Liver (tissue), 8 donors: ENCODE measurements at regions not wholly inside any gene's neighbourhood (a gene's known extent, or its start where the extent isn't known, plus 50 kb on each side); places are given as distances from the start of the nearest gene placed in this dataset.

Source experiments
- DNase-seq: peaks from one replicate; pipeline ENCODE4 v3.0.0-alpha.2; 2017; ENCODE audit warnings: low spot score
- H3K27ac ChIP-seq, 2 donors: one replicate each; pipeline ENCODE4 v1.7.0; 2013; ENCODE audit warnings: inconsistent platforms in 2 of 2, low read length in 2 of 2, control low read depth in 1 of 2, low read depth in 1 of 2, mild to moderate bottlenecking in 1 of 2
- H3K27me3 ChIP-seq, 4 donors: one replicate each; pipeline versions ENCODE4 v1.6.1 to v1.7.0; 2013; ENCODE audit warnings: low read length in 3 of 4, inconsistent platforms in 1 of 4, mild to moderate bottlenecking in 1 of 4, moderate library complexity in 1 of 4; ENCODE audit not compliant: control insufficient read depth in 4 of 4, insufficient read depth in 4 of 4
- H3K36me3 ChIP-seq, 4 donors: one replicate each; pipeline versions ENCODE4 v1.6.1 to v1.7.0; 2013; ENCODE audit warnings: low read length in 3 of 4, mild to moderate bottlenecking in 3 of 4, low read depth in 1 of 4, moderate library complexity in 1 of 4; ENCODE audit not compliant: control insufficient read depth in 4 of 4, insufficient read depth in 3 of 4
- H3K4me1 ChIP-seq, 4 donors: one replicate each; pipeline versions ENCODE4 v1.6.1 to v1.7.0; 2013; ENCODE audit warnings: low read length in 3 of 4, mild to moderate bottlenecking in 3 of 4, moderate library complexity in 1 of 4; ENCODE audit not compliant: control insufficient read depth in 4 of 4, insufficient read depth in 4 of 4
- H3K4me3 ChIP-seq, 3 donors: one replicate each; pipeline versions ENCODE4 v1.6.1 to v1.7.0; 2013; ENCODE audit warnings: low read length in 3 of 3, control low read depth in 1 of 3, low read depth in 1 of 3, mild to moderate bottlenecking in 1 of 3
- H3K9ac ChIP-seq, 2 donors: one replicate each; pipeline ENCODE4 v1.7.0; 2013; ENCODE audit warnings: low read length in 2 of 2, mild to moderate bottlenecking in 2 of 2, moderate library complexity in 2 of 2, control low read depth in 1 of 2, low read depth in 1 of 2
- H3K9me3 ChIP-seq, 4 donors: one replicate each; pipeline versions ENCODE4 v1.6.1 to v1.7.0; 2013; ENCODE audit warnings: low read length in 3 of 4; ENCODE audit not compliant: control insufficient read depth in 4 of 4
- EGR1 ChIP-seq, 2 donors: IDR thresholded peaks; 2 replicates each; pipeline ENCODE4 v1.6.1; 2016 to 2018; ENCODE audit warnings: antibody characterized with exemption in 2 of 2, low read depth in 2 of 2
- FOXA2 ChIP-seq: IDR thresholded peaks from 2 replicates; pipeline ENCODE4 v1.6.1; 2016; ENCODE audit warnings: antibody characterized with exemption
- GABPA ChIP-seq, 2 donors: IDR thresholded peaks in 1 of 2; conservative IDR thresholded peaks in 1 of 2; 2 replicates each; pipeline ENCODE4 v1.6.1; 2016; ENCODE audit warnings: antibody characterized with exemption in 2 of 2, mild to moderate bottlenecking in 1 of 2, moderate library complexity in 1 of 2
- HNF4A ChIP-seq, 2 donors: conservative IDR thresholded peaks; 2 replicates each; pipeline ENCODE4 v1.6.1; 2016; ENCODE audit warnings: antibody characterized with exemption in 2 of 2, mild to moderate bottlenecking in 2 of 2
- HNF4G ChIP-seq: IDR thresholded peaks from 2 replicates; pipeline ENCODE4 v1.6.1; 2016; ENCODE audit warnings: antibody characterized with exemption
- JUND ChIP-seq, 2 donors: IDR thresholded peaks; 2 replicates each; pipeline ENCODE4 v1.6.1; 2016; ENCODE audit warnings: antibody characterized with exemption in 2 of 2
- NR2F2 ChIP-seq: IDR thresholded peaks from 2 replicates; pipeline ENCODE4 v1.6.1; 2016; ENCODE audit warnings: antibody characterized with exemption
- RAD21 ChIP-seq, 2 donors: IDR thresholded peaks; 2 replicates each; pipeline ENCODE4 v1.6.1; 2016; ENCODE audit warnings: antibody characterized with exemption in 2 of 2, mild to moderate bottlenecking in 2 of 2
- REST ChIP-seq: IDR thresholded peaks from 2 replicates; pipeline ENCODE4 v1.6.1; 2016; ENCODE audit warnings: antibody characterized with exemption, mild to moderate bottlenecking
- RXRA ChIP-seq, 2 donors: IDR thresholded peaks; 2 replicates each; pipeline ENCODE4 v1.6.1; 2017 to 2018; ENCODE audit warnings: antibody characterized with exemption in 2 of 2, mild to moderate bottlenecking in 1 of 2
- SP1 ChIP-seq: IDR thresholded peaks from 2 replicates; pipeline ENCODE4 v1.6.1; 2018; ENCODE audit warnings: antibody characterized with exemption, mild to moderate bottlenecking
- TAF1 ChIP-seq: conservative IDR thresholded peaks from 2 replicates; pipeline ENCODE4 v1.6.1; 2016; ENCODE audit warnings: antibody characterized with exemption, mild to moderate bottlenecking
- YY1 ChIP-seq: IDR thresholded peaks from 2 replicates; pipeline ENCODE4 v1.6.1; 2016; ENCODE audit warnings: antibody characterized with exemption, mild to moderate bottlenecking
- ZBTB33 ChIP-seq: IDR thresholded peaks from 2 replicates; pipeline ENCODE4 v1.6.1; 2016; ENCODE audit warnings: antibody characterized with exemption
- WGBS: extraction: QIAGEN DNeasy Blood & Tissue Kit; methylation state at CpG from one replicate; pipeline ENCODE4 v1.1.7; 2013; 5-methylcytosine and 5-hydroxymethylcytosine counted together
- TF ChIP-seq, protein P1 (sequence below): IDR thresholded peaks from 2 replicates; pipeline ENCODE4 v1.6.1; 2016; ENCODE audit warnings: antibody characterized with exemption
- TF ChIP-seq, protein P2 (sequence below): IDR thresholded peaks from 2 replicates; pipeline ENCODE4 v1.6.1; 2016; ENCODE audit warnings: antibody characterized with exemption
- TF ChIP-seq, protein P3 (sequence below): fragments of 150-350 bp; IDR thresholded peaks from 2 replicates; pipeline ENCODE4 v1.5.1; 2017; ENCODE audit warnings: improper control_type of control experiment, low read depth, low read length; ENCODE audit not compliant: missing input control
- donor health status: healthy.
- donor health status: healthy.
- donor health status: healthy.
- donor health status: healthy.
- donor health status: healthy.

DNA sequence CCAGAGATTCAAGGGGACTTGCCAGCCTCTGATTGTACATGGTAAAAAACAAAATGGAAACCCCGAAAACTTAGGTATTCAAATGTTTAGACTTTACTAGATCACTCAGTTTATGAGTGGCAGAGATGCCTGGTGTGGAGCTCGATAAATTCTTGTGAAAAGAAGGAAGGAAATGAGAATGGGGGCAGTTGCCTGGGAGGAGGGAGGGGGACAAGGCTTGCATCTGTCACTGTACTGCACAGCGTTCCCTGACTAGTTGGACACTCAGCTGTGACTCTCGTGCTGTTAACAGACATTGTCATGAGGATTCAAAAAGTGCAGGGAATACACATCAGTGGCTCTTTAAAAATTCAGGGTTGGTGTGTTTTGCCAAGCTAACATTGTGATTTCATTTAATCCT, 232.9 kb downstream of the ZIC5 start:
- Histone ChIP-seq H3K4me3 (no peak overlapping the region), H3K4me1 (peaks cover 0 to 14% (median 6%) of the 10 kb centered on the region in 4 donors), H3K27ac (no peak overlapping the region), H3K9me3 (no peaks in the 10 kb centered on the region), H3K9ac (no peak overlapping the region), H3K27me3 (no peaks in the 10 kb centered on the region), H3K36me3 (no peaks in the 10 kb centered on the region)
- TF ChIP-seq NR2F2, result no peak
- TF ChIP-seq HNF4G, result no peak
- TF ChIP-seq YY1, result no peak
- TF ChIP-seq, protein P1, sequence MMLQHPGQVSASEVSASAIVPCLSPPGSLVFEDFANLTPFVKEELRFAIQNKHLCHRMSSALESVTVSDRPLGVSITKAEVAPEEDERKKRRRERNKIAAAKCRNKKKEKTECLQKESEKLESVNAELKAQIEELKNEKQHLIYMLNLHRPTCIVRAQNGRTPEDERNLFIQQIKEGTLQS, result no peak
- TF ChIP-seq, protein P2, sequence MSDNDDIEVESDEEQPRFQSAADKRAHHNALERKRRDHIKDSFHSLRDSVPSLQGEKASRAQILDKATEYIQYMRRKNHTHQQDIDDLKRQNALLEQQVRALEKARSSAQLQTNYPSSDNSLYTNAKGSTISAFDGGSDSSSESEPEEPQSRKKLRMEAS, result no peak
- no peak for TF ChIP-seq TAF1
- no peak for TF ChIP-seq ZBTB33
- no peak for TF ChIP-seq EGR1 (IDR thresholded peaks at IDR 0.05; ENCODE audit: low read depth in 2 of 2)
- TF ChIP-seq REST, result no peak
- TF ChIP-seq, protein P3, sequence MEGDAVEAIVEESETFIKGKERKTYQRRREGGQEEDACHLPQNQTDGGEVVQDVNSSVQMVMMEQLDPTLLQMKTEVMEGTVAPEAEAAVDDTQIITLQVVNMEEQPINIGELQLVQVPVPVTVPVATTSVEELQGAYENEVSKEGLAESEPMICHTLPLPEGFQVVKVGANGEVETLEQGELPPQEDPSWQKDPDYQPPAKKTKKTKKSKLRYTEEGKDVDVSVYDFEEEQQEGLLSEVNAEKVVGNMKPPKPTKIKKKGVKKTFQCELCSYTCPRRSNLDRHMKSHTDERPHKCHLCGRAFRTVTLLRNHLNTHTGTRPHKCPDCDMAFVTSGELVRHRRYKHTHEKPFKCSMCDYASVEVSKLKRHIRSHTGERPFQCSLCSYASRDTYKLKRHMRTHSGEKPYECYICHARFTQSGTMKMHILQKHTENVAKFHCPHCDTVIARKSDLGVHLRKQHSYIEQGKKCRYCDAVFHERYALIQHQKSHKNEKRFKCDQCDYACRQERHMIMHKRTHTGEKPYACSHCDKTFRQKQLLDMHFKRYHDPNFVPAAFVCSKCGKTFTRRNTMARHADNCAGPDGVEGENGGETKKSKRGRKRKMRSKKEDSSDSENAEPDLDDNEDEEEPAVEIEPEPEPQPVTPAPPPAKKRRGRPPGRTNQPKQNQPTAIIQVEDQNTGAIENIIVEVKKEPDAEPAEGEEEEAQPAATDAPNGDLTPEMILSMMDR, result no peak
- no peak for TF ChIP-seq JUND (IDR thresholded peaks at IDR 0.05)
- no peak for TF ChIP-seq GABPA (IDR thresholded peaks at IDR 0.05 in 1 of 2, conservative IDR thresholded peaks at IDR 0.05 in 1 of 2)
- TF ChIP-seq HNF4A (conservative IDR thresholded peaks at IDR 0.05), result no peak
- no peak for TF ChIP-seq RAD21 (IDR thresholded peaks at IDR 0.05)
- no peak for TF ChIP-seq FOXA2
- TF ChIP-seq SP1, result no peak
- TF ChIP-seq RXRA (IDR thresholded peaks at IDR 0.05), result no peak
- DNase-seq, result no peak
- 73% methylated on average over 4 of the region's 4 CpGs for WGBS
